Ishikawa (cell line): ENCODE measurements at regions not wholly inside any gene's neighbourhood (a gene's known extent, or its start where the extent isn't known, plus 50 kb on each side); places are given as distances from the start of the nearest gene placed in this dataset.

ENCODE experiments used
- CEBPB ChIP-seq: IDR thresholded peaks from 2 replicates; pipeline ENCODE4 v1.6.1; 2012
- CREB1 ChIP-seq: IDR thresholded peaks from 2 replicates; pipeline ENCODE4 v1.6.1; 2012; ENCODE audit warnings: low read depth
- EGR1 ChIP-seq: IDR thresholded peaks from 2 replicates; pipeline ENCODE4 v1.6.1; 2012
- EP300 ChIP-seq: IDR thresholded peaks from 2 replicates; pipeline ENCODE4 v1.6.1; 2012; ENCODE audit warnings: borderline replicate concordance
- FOXM1 ChIP-seq: IDR thresholded peaks from 2 replicates; pipeline ENCODE4 v1.6.1; 2012; ENCODE audit warnings: low read depth, borderline replicate concordance
- MAX ChIP-seq: IDR thresholded peaks from 2 replicates; pipeline ENCODE4 v1.6.1; 2012
- NFIC ChIP-seq: IDR thresholded peaks from 2 replicates; pipeline ENCODE4 v1.6.1; 2012
- RAD21 ChIP-seq: IDR thresholded peaks from 2 replicates; pipeline ENCODE4 v1.6.1; 2012; ENCODE audit warnings: low read depth
- REST ChIP-seq: IDR thresholded peaks from 2 replicates; pipeline ENCODE4 v1.6.1; 2012; ENCODE audit warnings: low read depth, mild to moderate bottlenecking
- TAF1 ChIP-seq: IDR thresholded peaks from 2 replicates; pipeline ENCODE4 v1.6.1; 2012; ENCODE audit warnings: low read depth, mild to moderate bottlenecking
- TCF12 ChIP-seq: IDR thresholded peaks from 2 replicates; pipeline ENCODE4 v1.6.1; 2012; ENCODE audit warnings: low read depth
- TEAD4 ChIP-seq: IDR thresholded peaks from 2 replicates; pipeline ENCODE4 v1.6.1; 2012
- USF1 ChIP-seq: IDR thresholded peaks from 2 replicates; pipeline ENCODE4 v1.6.1; 2012
- YY1 ChIP-seq: IDR thresholded peaks from 2 replicates; pipeline ENCODE4 v1.6.1; 2012; ENCODE audit warnings: low read depth
- ZBTB7A ChIP-seq: IDR thresholded peaks from 2 replicates; pipeline ENCODE4 v1.6.1; 2012; ENCODE audit warnings: low read depth

- TF ChIP-seq REST = no peak
- no peak for TF ChIP-seq TEAD4
- TF ChIP-seq FOXM1 = no peak
- TF ChIP-seq USF1 = no peak
- no peak for TF ChIP-seq NFIC
- no peak for TF ChIP-seq EP300
- no peak for TF ChIP-seq MAX
- no peak for TF ChIP-seq YY1
- TF ChIP-seq TCF12 = no peak
- no peak for TF ChIP-seq CEBPB
- TF ChIP-seq RAD21 = no peak
- no peak for TF ChIP-seq CREB1
- TF ChIP-seq ZBTB7A = no peak
- TF ChIP-seq TAF1 = no peak
These were observed 65.5 kb upstream of the MDM1 start for GRCh38 chr12:68397566-68398158.

- TF ChIP-seq EP300 (no peak), EGR1 (no peak), ZBTB7A (no peak), CEBPB (no peak), TEAD4 (no peak), NFIC (no peak), RAD21 (no peak), FOXM1 (no peak), TAF1 (no peak), CREB1 (no peak), YY1 (no peak), TCF12 (no peak), USF1 (no peak), MAX (no peak), REST (no peak)
These were observed 68.2 kb upstream of the MDM1 start for GRCh38 chr12:68400226-68400829.

- no peak for TF ChIP-seq TEAD4
- no peak for TF ChIP-seq NFIC
- no peak for TF ChIP-seq FOXM1
- no peak for TF ChIP-seq TCF12
- TF ChIP-seq MAX = no peak
- TF ChIP-seq RAD21 = no peak
- no peak for TF ChIP-seq USF1
- no peak for TF ChIP-seq ZBTB7A
- no peak for TF ChIP-seq EP300
- no peak for TF ChIP-seq TAF1
These were observed 70.3 kb upstream of the MDM1 start for GRCh38 chr12:68402422-68402821.

GRCh38 chr12:68403296-68403695, 71.1 kb upstream of the MDM1 start:
- TF ChIP-seq MAX (no peak), EP300 (no peak), REST (no peak), YY1 (no peak), NFIC (no peak), TEAD4 (no peak), ZBTB7A (no peak), TAF1 (no peak), TCF12 (no peak), FOXM1 (no peak), CEBPB (no peak)
